Ascending aorta (tissue), 2 donors: ENCODE measurements at regions not wholly inside any gene's neighbourhood (a gene's known extent, or its start where the extent isn't known, plus 50 kb on each side); places are given as distances from the start of the nearest gene placed in this dataset.

Experiments used
- DNase-seq, 2 donors: peaks; one replicate each; pipeline ENCODE4 v3.0.0-alpha.2; 2019; ENCODE audit warnings: low spot score in 2 of 2
- H3K27ac ChIP-seq, 2 donors: fragments of 200-600 bp; sonication (generic); one replicate each; pipeline ENCODE4 v1.5.1; 2016 to 2017; ENCODE audit warnings: mild to moderate bottlenecking in 1 of 2
- H3K27me3 ChIP-seq: fragments of 200-600 bp; sonication (generic); one replicate; pipeline ENCODE4 v1.5.1; 2017
- H3K36me3 ChIP-seq, 2 donors: fragments of 200-600 bp; sonication (generic); one replicate each; pipeline ENCODE4 v1.5.1; 2016
- H3K4me1 ChIP-seq, 2 donors: fragments of 200-600 bp; sonication (generic); one replicate each; pipeline ENCODE4 v1.5.1; 2016 to 2017; ENCODE audit warnings: mild to moderate bottlenecking in 1 of 2
- H3K4me3 ChIP-seq, 2 donors: fragments of 200-600 bp; sonication (generic); one replicate each; pipeline ENCODE4 v1.5.1; 2016 to 2017; ENCODE audit warnings: mild to moderate bottlenecking in 1 of 2
- H3K9me3 ChIP-seq, 2 donors: fragments of 200-600 bp; sonication (generic); one replicate each; pipeline ENCODE4 v1.5.1; 2016
- intact Hi-C: fragments of 100-400 bp; cut with DNase I; formaldehyde crosslinking; loops from one replicate; pipeline ENCODE4 v1.15.1; 2023
- TF ChIP-seq, protein P1 (sequence below), 3 experiments: fragments of 200-600 bp in 2 of 3; fragments of 450-650 bp in 1 of 3; sonication (generic) in 2 of 3; IDR thresholded peaks; one replicate each; pipeline ENCODE4 v1.5.1; 2016 to 2019; ENCODE audit warnings: antibody characterized with exemption in 3 of 3, mild to moderate bottlenecking in 1 of 3, moderate library complexity in 1 of 3

DNA sequence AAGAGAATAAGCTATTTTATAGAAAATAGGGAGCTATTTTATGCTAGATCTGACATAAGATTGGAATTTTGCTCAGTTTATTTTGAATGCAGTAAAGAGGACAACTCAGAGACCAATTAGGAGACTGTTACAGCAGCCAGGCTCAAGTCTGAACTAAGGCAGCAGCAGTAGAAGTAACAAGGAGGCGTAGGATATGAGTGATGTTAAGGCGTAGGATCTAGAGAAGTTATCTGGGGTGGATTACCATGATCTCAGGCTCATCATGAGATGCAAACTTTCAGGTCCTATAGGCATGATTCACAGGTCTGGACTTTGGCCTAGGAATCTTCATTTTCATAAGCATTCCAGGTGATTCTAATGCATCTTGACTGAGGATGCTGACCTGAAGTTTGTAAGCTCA, 108.9 kb upstream of the BLID start:
- peaks cover 3 to 19% of the 10 kb centered on the region in 2 donors for H3K4me1 ChIP-seq
- no peaks in the 10 kb centered on the region for H3K36me3 ChIP-seq
- no peak overlapping the region for H3K4me3 ChIP-seq
- DNase-seq, result no peak
- TF ChIP-seq, protein P1, sequence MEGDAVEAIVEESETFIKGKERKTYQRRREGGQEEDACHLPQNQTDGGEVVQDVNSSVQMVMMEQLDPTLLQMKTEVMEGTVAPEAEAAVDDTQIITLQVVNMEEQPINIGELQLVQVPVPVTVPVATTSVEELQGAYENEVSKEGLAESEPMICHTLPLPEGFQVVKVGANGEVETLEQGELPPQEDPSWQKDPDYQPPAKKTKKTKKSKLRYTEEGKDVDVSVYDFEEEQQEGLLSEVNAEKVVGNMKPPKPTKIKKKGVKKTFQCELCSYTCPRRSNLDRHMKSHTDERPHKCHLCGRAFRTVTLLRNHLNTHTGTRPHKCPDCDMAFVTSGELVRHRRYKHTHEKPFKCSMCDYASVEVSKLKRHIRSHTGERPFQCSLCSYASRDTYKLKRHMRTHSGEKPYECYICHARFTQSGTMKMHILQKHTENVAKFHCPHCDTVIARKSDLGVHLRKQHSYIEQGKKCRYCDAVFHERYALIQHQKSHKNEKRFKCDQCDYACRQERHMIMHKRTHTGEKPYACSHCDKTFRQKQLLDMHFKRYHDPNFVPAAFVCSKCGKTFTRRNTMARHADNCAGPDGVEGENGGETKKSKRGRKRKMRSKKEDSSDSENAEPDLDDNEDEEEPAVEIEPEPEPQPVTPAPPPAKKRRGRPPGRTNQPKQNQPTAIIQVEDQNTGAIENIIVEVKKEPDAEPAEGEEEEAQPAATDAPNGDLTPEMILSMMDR (IDR thresholded peaks at IDR 0.05), result no peak
- no peak overlapping the region for H3K27ac ChIP-seq
- no peaks in the 10 kb centered on the region for H3K9me3 ChIP-seq
- intact Hi-C loops, result loop anchor here (5.0 kb wide), 1 partner anchor 42 kb away; no protein-coding TSS in a partner anchor
- no peaks in the 10 kb centered on the region for H3K27me3 ChIP-seq

DNA sequence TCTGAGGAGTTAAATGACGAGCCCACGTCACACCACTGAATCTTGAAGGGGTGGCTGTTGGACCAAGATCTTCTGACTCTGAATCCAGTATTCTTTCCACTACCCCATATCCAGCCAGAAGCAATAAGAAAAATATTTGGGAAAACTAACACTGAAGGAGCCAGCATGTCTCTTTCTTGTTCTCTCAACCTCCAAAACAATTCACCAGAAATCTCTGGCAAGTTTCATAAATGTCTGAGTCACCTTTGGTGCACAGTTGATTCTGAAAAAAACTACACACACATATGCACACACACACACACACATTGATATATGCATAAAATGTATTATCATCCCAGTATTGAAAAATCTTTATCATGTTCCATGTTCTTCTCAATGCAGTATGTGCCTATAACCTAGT, 104.3 kb upstream of the BLID start:
- TF ChIP-seq, protein P1 (IDR thresholded peaks at IDR 0.05), result no peak
- H3K4me1 ChIP-seq, result peaks cover 3 to 16% of the 10 kb centered on the region in 2 donors
- intact Hi-C loops, result no loop called here
- no peaks in the 10 kb centered on the region for H3K27me3 ChIP-seq
- H3K9me3 ChIP-seq, result no peaks in the 10 kb centered on the region
- H3K27ac ChIP-seq, result peak overlapping the region; percentile 65 to 67
- no peaks in the 10 kb centered on the region for H3K36me3 ChIP-seq
- no peak overlapping the region for H3K4me3 ChIP-seq
- DNase-seq, result no peak

DNA sequence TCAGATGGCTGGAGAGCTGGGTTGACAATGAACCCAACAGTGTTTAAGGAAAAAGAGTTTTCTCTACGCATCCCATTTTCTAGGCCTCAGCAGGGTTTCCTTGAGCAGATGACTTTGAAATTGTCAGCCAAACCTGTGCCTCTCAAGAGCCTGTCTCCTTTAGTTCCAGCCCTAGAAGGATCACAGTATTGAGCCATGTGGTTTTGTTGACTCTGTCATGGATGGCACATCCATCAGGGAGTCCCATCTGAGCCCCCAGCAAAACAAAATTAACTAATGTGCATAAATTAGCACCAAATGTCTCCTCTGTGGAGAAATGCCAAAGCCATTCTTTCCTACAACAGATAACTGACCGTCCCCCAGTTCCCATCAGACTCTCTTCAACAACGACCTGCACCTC, 103.8 kb upstream of the BLID start:
- no peak for DNase-seq
- H3K27me3 ChIP-seq, result no peaks in the 10 kb centered on the region
- H3K36me3 ChIP-seq, result no peaks in the 10 kb centered on the region
- H3K4me1 ChIP-seq, result peaks cover 3 to 21% of the 10 kb centered on the region in 2 donors
- peak overlapping the region; percentile 65 to 67 for H3K27ac ChIP-seq
- H3K9me3 ChIP-seq, result no peaks in the 10 kb centered on the region
- TF ChIP-seq, protein P1 (IDR thresholded peaks at IDR 0.05), result no peak
- intact Hi-C loops, result loop anchor here (5.0 to 10.0 kb wide), 4 partner anchors 73 to 925 kb away; partner anchors contain the start of gene SC5D
- no peak overlapping the region for H3K4me3 ChIP-seq

DNA sequence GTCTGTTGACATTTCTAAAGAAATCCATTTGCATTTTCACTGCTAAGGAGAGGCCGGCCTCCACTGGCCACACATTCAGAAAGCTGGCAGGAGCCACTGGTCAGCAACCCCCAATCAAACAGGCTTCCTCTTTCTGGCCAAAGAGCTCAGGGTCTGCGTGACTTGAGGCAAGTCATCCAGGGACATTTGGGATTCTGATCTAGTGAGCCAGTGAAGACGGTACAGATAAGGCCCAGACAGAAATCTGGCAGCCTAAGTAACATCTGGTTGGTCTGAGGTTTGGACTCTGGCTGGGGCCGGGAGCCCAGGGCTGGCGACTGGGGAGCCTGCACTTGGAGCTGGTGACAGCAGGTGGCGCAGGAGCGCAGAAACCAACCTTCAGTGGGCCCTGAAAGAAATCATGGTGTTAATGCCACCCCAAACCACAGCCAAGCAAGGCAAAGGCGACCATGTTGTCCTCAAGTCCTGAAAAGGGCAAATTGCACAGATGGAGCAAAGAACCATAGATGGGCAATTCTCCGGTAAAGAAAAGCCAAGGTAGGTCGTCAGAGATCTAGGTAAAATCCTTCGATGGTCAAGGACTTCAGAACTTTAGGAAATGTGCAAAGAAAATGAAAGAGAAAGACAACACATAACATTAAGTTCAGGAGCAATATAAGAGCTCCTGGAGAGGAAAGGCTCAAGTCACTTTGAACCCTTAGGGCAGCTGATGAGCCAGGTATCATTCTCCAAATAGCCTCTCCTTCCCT, 99.4 kb upstream of the BLID start:
- peaks cover 0 to 36% of the 10 kb centered on the region in 2 donors for H3K4me1 ChIP-seq
- peak overlapping the region; percentile 71 to 90 for H3K27ac ChIP-seq
- TF ChIP-seq, protein P1 (IDR thresholded peaks at IDR 0.05), result peak; percentile 90 to 92 (median 92)
- intact Hi-C loops, result loop anchor here (2.0 to 10.0 kb wide), 5 partner anchors 77 to 921 kb away; partner anchors contain the start of gene SC5D
- H3K27me3 ChIP-seq, result no peaks in the 10 kb centered on the region
- H3K36me3 ChIP-seq, result no peaks in the 10 kb centered on the region
- no peak overlapping the region for H3K4me3 ChIP-seq
- no peaks in the 10 kb centered on the region for H3K9me3 ChIP-seq
- peak in 1 of 2 donors; percentile 89 for DNase-seq

DNA sequence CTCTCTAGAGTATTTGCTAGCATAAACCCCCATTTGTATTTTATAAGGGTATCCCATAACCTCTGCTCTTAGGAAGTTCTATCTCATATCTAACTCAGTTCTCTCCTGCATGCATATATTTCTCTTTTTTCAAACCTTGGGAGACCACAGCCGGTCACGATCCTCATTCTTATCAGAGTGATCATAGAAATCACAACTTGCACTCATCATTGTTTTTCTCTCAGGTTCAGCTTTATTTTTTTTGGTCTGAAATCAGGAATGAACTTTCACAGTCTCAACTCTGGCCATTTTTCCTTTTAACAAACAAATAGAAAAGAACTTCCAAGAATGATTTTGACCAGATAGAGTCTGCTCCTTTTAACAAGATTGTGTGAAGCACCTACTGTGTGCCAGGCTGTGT, 98.6 kb upstream of the BLID start:
- no peaks in the 10 kb centered on the region for H3K9me3 ChIP-seq
- peak overlapping the region; percentile 71 to 90 for H3K27ac ChIP-seq
- intact Hi-C loops, result loop anchor here (2.0 to 10.0 kb wide), 4 partner anchors 93 to 920 kb away; partner anchors contain the start of gene SC5D
- H3K4me3 ChIP-seq, result no peak overlapping the region
- no peaks in the 10 kb centered on the region for H3K36me3 ChIP-seq
- H3K27me3 ChIP-seq, result no peaks in the 10 kb centered on the region
- no peak for DNase-seq
- H3K4me1 ChIP-seq, result peaks cover 0 to 37% of the 10 kb centered on the region in 2 donors
- TF ChIP-seq, protein P1 (IDR thresholded peaks at IDR 0.05), result no peak
